PC-3 (cell line): ENCODE measurements at regions not wholly inside any gene's neighbourhood (a gene's known extent, or its start where the extent isn't known, plus 50 kb on each side); places are given as distances from the start of the nearest gene placed in this dataset.

ENCODE experiments used
- CTCF ChIP-seq: fragments of 300-600 bp; sonication (generic); conservative IDR thresholded peaks from 2 replicates; pipeline ENCODE4 v1.5.1; 2017; ENCODE audit warnings: antibody characterized with exemption, low read depth, mild to moderate bottlenecking, low read length
- EZH2 ChIP-seq: fragments of 300-600 bp; sonication (generic); IDR thresholded peaks from one replicate; pipeline ENCODE4 v1.6.1; 2017; ENCODE audit warnings: antibody characterized with exemption, mild to moderate bottlenecking, low read length; ENCODE audit not compliant: unreplicated experiment
- EZH2phosphoT487 ChIP-seq: fragments of 300-600 bp; sonication (generic); IDR thresholded peaks from 2 replicates; pipeline ENCODE4 v1.6.1; 2018; ENCODE audit warnings: mild to moderate bottlenecking, antibody characterized with exemption, low read length, borderline replicate concordance

DNA sequence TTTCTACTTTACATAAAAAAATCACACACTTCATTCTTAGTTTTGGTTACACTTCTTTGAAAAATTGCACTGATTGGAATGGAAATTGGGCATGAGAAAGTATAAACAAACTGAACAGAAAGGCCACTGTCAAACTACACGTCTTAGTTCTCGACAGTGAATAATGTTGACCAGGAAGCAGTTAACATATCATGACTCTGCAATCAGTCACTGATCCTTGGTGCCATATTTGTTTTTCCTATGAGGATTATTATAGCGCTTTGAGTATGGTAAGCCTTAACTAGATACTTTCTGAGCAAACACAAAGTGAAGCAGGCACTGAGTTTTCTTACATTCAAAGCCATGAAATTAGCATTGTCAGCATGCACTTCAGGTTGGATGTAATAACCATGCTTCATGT lies 495.1 kb upstream of the ANKRD30A start:
- TF ChIP-seq CTCF: no peak
- no peak for TF ChIP-seq EZH2
- no peak for TF ChIP-seq EZH2phosphoT487
